Prostate gland (tissue), 2 donors: ENCODE measurements at regions not wholly inside any gene's neighbourhood (a gene's known extent, or its start where the extent isn't known, plus 50 kb on each side); places are given as distances from the start of the nearest gene placed in this dataset.

ENCODE experiments used
- POLR2A ChIP-seq: fragments of 450-650 bp; IDR thresholded peaks from one replicate; pipeline ENCODE4 v1.6.1; 2016; ENCODE audit warnings: antibody characterized with exemption, mild to moderate bottlenecking
- POLR2AphosphoS5 ChIP-seq: sonication (generic); formaldehyde crosslinking; IDR thresholded peaks from one replicate; pipeline ENCODE4 v1.6.1; 2017; ENCODE audit warnings: antibody characterized with exemption
- TF ChIP-seq, protein P1 (sequence below), 4 experiments: fragments of 200-600 bp in 2 of 4; fragments of 450-650 bp in 2 of 4; sonication (generic) in 2 of 4; IDR thresholded peaks; 1 replicate in 3 of 4; 2 replicates in 1 of 4; pipeline ENCODE4 v1.5.1; 2016 to 2019; ENCODE audit warnings: antibody characterized with exemption in 4 of 4, mild to moderate bottlenecking in 2 of 4, moderate library complexity in 2 of 4

GRCh38 chr9:78609450-78609849 is 312.5 kb downstream of the PSAT1 start:
- TF ChIP-seq, protein P1, sequence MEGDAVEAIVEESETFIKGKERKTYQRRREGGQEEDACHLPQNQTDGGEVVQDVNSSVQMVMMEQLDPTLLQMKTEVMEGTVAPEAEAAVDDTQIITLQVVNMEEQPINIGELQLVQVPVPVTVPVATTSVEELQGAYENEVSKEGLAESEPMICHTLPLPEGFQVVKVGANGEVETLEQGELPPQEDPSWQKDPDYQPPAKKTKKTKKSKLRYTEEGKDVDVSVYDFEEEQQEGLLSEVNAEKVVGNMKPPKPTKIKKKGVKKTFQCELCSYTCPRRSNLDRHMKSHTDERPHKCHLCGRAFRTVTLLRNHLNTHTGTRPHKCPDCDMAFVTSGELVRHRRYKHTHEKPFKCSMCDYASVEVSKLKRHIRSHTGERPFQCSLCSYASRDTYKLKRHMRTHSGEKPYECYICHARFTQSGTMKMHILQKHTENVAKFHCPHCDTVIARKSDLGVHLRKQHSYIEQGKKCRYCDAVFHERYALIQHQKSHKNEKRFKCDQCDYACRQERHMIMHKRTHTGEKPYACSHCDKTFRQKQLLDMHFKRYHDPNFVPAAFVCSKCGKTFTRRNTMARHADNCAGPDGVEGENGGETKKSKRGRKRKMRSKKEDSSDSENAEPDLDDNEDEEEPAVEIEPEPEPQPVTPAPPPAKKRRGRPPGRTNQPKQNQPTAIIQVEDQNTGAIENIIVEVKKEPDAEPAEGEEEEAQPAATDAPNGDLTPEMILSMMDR (IDR thresholded peaks at IDR 0.05): no peak
- TF ChIP-seq POLR2A (no peak), POLR2AphosphoS5 (no peak)
